NCI-H82 treated with DMSO at 0.1 percent for 48 hours (cell line): ENCODE measurements at regions not wholly inside any gene's neighbourhood (a gene's known extent, or its start where the extent isn't known, plus 50 kb on each side); places are given as distances from the start of the nearest gene placed in this dataset.
"Not testable (repeated sequence)": the region's sequence is repeated elsewhere in the genome, so short reads cannot be mapped to it uniquely, and the experiment has no call there.

Experiments
- DNase-seq: peaks from one replicate; lab custom pipeline; 2025; ENCODE audit not compliant: unreplicated experiment; lab: John Stamatoyannopoulos, UW

- no peak for DNase-seq
Measured at GRCh38 chr4:8722556-8722955, 130.0 kb downstream of the CPZ start.

GRCh38 chr4:8721621-8722020, 129.1 kb downstream of the CPZ start:
- DNase-seq = no peak

GRCh38 chr4:8719421-8719820, 126.9 kb downstream of the CPZ start:
- no peak for DNase-seq

GRCh38 chr4:8717470-8717869, 124.9 kb downstream of the CPZ start:
- not testable (repeated sequence) for DNase-seq

GRCh38 chr4:8710946-8711345, 118.4 kb downstream of the CPZ start:
- no peak for DNase-seq

- DNase-seq = no peak
Measured at GRCh38 chr4:8710416-8710815, 117.9 kb downstream of the CPZ start.

- no peak for DNase-seq
Measured at GRCh38 chr4:8709729-8710360, 117.3 kb downstream of the CPZ start.

GRCh38 chr4:8709050-8709728, 116.6 kb downstream of the CPZ start:
- DNase-seq = no peak

GRCh38 chr4:8708401-8709021, 115.9 kb downstream of the CPZ start:
- DNase-seq = no peak

GRCh38 chr4:8707045-8707781, 114.6 kb downstream of the CPZ start:
- DNase-seq = no peak

- DNase-seq = no peak
Measured at GRCh38 chr4:8706216-8707044, 113.9 kb downstream of the CPZ start.

GRCh38 chr4:8705161-8706145, 112.9 kb downstream of the CPZ start:
- no peak for DNase-seq

- DNase-seq = no peak
Measured at GRCh38 chr4:8704632-8705031, 112.1 kb downstream of the CPZ start.

GRCh38 chr4:8703857-8704495, 111.4 kb downstream of the CPZ start:
- no peak for DNase-seq

GRCh38 chr4:8703401-8703696, 110.8 kb downstream of the CPZ start:
- no peak for DNase-seq

- no peak for DNase-seq
Measured at GRCh38 chr4:8702516-8703400, 110.2 kb downstream of the CPZ start.

- DNase-seq = no peak
Measured at GRCh38 chr4:8702020-8702495, 109.5 kb downstream of the CPZ start.
